GM23248 (cell line): ENCODE measurements at regions not wholly inside any gene's neighbourhood (a gene's known extent, or its start where the extent isn't known, plus 50 kb on each side); places are given as distances from the start of the nearest gene placed in this dataset.

ENCODE experiments used
- EZH2 ChIP-seq: fragments of 200-600 bp; sonication (generic); IDR thresholded peaks from 2 replicates; pipeline ENCODE4 v1.6.1; 2018; ENCODE audit warnings: antibody characterized with exemption, mild to moderate bottlenecking; ENCODE audit not compliant: insufficient read depth, poor library complexity, severe bottlenecking
- EZH2phosphoT487 ChIP-seq: fragments of 200-600 bp; sonication (generic); IDR thresholded peaks from 2 replicates; pipeline ENCODE4 v1.6.1; 2018; ENCODE audit warnings: antibody characterized with exemption, moderate library complexity, mild to moderate bottlenecking, low read depth; ENCODE audit not compliant: insufficient read depth

- TF ChIP-seq EZH2phosphoT487 (no peak), EZH2 (no peak)
These were observed 353.2 kb upstream of the API5 start for GRCh38 chr11:42958635-42959034.
